Stimulated activated naive B cell treated with anti-CD40 and anti-IgM and Interleukin-4, amounts not matched to agents 10 μg/mL and 1 μg/mL and 100 μg/mL, for 72 hours (primary cell): ENCODE measurements at regions not wholly inside any gene's neighbourhood (a gene's known extent, or its start where the extent isn't known, plus 50 kb on each side); places are given as distances from the start of the nearest gene placed in this dataset.

ENCODE experiments used
- ATAC-seq, 2 donors: fragments of 150-1000 bp; cut with Tn5 transposase; replicated peaks; 2 replicates each; pipeline ENCODE4 v1.10.0; 2021; ENCODE audit warnings: moderate library complexity in 1 of 2
- DNase-seq: peaks from one replicate; pipeline ENCODE4 v3.0.0; 2021
- H3K27ac Mint-ChIP-seq: one replicate; pipeline ENCODE4 v1.8.0; 2022; ENCODE audit warnings: mild to moderate bottlenecking, mixed read lengths
- H3K27me3 Mint-ChIP-seq, 2 donors: one replicate each; pipeline ENCODE4 v1.8.0; 2022; ENCODE audit warnings: mixed read lengths in 2 of 2
- H3K36me3 Mint-ChIP-seq, 2 donors: one replicate each; pipeline ENCODE4 v1.8.0; 2022; ENCODE audit warnings: mixed read lengths in 2 of 2, mild to moderate bottlenecking in 1 of 2
- H3K4me1 Mint-ChIP-seq, 2 donors: one replicate each; pipeline ENCODE4 v1.8.0; 2022; ENCODE audit warnings: mixed read lengths in 2 of 2, mild to moderate bottlenecking in 1 of 2
- H3K4me3 Mint-ChIP-seq, 2 donors: one replicate each; pipeline ENCODE4 v1.8.0; 2022; ENCODE audit warnings: mild to moderate bottlenecking in 2 of 2, mixed read lengths in 2 of 2, moderate library complexity in 1 of 2
- H3K9me3 Mint-ChIP-seq, 2 donors: one replicate each; pipeline ENCODE4 v1.8.0; 2022; ENCODE audit warnings: mixed read lengths in 2 of 2, mild to moderate bottlenecking in 1 of 2

DNA sequence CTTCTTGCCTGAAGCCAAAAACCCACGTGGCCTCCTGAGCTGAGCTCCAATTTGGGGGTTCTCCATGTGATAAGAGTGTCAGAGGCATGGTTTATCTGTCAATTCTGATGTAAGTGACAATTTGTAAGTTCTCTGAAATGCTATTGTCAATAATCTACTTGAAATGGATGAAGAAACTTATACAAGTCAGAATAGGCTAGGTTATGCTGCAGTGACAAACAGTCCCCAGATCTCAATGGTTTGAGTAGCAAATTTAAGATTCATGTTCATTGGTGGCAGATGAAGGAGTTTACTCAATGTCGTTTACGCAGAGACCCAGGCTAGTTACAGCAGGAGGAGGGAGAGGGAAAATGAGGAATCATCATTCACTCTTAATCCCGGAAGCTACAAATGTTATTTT is 352.4 kb downstream of the KIF16B start:
- peaks cover 3 to 7% of the 10 kb centered on the region in 2 donors for H3K36me3 Mint-ChIP-seq
- peaks cover 4 to 7% of the 10 kb centered on the region in 2 donors for H3K9me3 Mint-ChIP-seq
- no peak overlapping the region for H3K4me3 Mint-ChIP-seq
- H3K27ac Mint-ChIP-seq = no peak overlapping the region
- ATAC-seq (no peak), DNase-seq (no peak)
- H3K27me3 Mint-ChIP-seq = no peaks in the 10 kb centered on the region
- peaks cover 16 to 20% of the 10 kb centered on the region in 2 donors for H3K4me1 Mint-ChIP-seq

DNA sequence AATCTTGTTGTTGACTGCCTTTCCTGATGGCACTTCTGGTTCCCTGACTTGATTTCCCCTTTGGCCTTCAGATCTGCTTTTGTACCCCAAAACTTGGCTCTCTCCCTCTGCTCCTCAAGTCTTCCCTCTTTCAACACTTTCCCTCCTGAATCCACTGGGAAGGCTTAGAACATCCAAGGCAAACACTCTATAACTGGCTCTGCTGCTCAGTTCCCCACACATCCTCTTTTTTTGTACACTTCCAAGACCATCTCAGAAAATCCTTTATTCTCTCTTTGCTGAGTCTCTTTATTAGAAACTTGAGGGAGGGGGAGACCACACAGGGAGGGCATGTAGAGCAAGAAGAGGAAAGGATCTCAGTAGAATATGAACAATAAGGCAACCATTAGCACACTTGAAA is 354.1 kb downstream of the KIF16B start:
- DNase-seq = no peak
- Mint-ChIP-seq H3K27me3 (no peaks in the 10 kb centered on the region), H3K4me1 (peaks cover 18 to 31% of the 10 kb centered on the region in 2 donors), H3K27ac (no peak overlapping the region), H3K9me3 (peaks cover 4 to 7% of the 10 kb centered on the region in 2 donors), H3K36me3 (peaks cover 3 to 10% of the 10 kb centered on the region in 2 donors), H3K4me3 (no peak overlapping the region)
- no peak for ATAC-seq

DNA sequence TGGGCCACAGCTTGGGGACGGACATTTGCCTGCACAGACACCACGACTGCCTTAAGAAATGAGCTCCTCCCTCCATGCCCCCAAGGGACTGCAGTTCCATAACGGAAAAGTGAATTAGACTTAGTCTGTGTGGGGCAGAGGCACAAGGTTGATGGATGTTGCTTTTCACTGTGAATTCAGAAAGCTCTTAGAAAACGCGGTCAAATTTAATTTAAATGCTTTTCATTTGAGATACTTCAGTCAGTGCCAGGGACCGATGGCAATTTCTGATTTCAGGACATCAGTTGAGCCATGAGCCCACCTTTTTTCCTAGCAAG is 356.4 kb downstream of the KIF16B start:
- Mint-ChIP-seq H3K27ac (no peak overlapping the region), H3K4me3 (no peak overlapping the region), H3K36me3 (peaks cover 3 to 11% of the 10 kb centered on the region in 2 donors)

DNA sequence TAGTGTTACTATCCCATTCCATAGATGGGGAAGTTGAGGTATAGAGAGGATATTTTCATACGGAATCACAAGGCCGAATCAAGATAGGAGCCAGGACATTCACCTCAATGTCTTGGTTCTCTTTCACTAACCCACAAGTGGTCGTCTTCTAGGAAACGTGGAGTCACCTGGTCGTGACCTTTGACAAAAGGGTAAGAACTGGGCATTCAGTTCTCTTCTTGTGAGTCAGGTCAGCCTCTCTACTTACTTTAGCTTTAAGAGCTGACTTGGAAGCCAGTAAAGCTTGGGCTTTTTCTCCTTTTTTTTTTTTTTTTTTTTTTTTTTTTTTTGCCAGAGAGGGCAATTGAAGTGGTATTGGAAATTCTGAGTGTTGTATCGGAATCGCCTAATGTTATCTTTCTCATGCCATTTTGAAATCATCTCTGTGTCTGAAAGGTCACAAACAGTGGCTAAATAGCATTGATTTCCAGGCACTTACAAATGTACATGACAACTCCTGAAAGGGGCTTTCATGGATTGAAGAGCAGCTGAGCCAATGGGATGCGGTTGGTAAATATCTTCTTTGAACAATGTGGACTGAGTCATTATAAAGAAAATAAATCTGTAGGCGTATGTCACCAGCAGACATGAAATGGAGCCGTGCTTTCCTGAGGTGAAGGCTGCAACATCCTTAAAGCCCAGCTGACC is 356.9 kb downstream of the KIF16B start:
- peaks cover 24 to 38% of the 10 kb centered on the region in 2 donors for H3K4me1 Mint-ChIP-seq
- H3K36me3 Mint-ChIP-seq = peaks cover 3 to 14% of the 10 kb centered on the region in 2 donors
- H3K9me3 Mint-ChIP-seq = peaks cover 4 to 9% of the 10 kb centered on the region in 2 donors
- no peak for DNase-seq
- no peaks in the 10 kb centered on the region for H3K27me3 Mint-ChIP-seq
- H3K27ac Mint-ChIP-seq = no peak overlapping the region
- ATAC-seq = peak; percentile 65 to 72
- H3K4me3 Mint-ChIP-seq = no peak overlapping the region

More for the DNA sequence above, 356.4 kb downstream of the KIF16B start:
- peaks cover 20 to 34% of the 10 kb centered on the region in 2 donors for H3K4me1 Mint-ChIP-seq
- no peak for ATAC-seq
- DNase-seq = no peak
- H3K9me3 Mint-ChIP-seq = peaks cover 4 to 7% of the 10 kb centered on the region in 2 donors
- no peaks in the 10 kb centered on the region for H3K27me3 Mint-ChIP-seq

DNA sequence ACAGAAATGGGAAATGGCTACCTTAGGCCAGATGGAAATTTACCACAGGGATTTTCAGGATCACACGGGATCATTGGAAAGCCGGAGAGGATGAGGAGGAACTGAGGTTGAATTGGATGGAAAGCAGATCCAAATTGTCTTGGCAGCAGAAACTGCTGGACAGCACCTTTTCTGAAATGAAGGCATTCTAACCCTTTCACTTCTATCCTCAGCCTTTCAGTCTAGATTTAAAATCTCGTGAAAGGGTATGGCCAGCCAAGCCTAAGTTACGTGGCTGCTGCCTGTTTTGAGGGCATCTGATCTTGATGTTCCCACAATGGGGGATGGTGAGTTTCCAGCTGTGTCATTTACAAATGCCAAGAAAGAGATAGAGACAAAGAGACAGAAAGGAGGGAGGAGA is 358.2 kb downstream of the KIF16B start:
- Mint-ChIP-seq H3K27me3 (no peaks in the 10 kb centered on the region), H3K9me3 (peaks cover 0 to 6% of the 10 kb centered on the region in 2 donors), H3K27ac (no peak overlapping the region), H3K4me1 (peaks cover 24 to 38% of the 10 kb centered on the region in 2 donors), H3K4me3 (no peak overlapping the region), H3K36me3 (peaks cover 0 to 11% of the 10 kb centered on the region in 2 donors)
- ATAC-seq = no peak
- no peak for DNase-seq

DNA sequence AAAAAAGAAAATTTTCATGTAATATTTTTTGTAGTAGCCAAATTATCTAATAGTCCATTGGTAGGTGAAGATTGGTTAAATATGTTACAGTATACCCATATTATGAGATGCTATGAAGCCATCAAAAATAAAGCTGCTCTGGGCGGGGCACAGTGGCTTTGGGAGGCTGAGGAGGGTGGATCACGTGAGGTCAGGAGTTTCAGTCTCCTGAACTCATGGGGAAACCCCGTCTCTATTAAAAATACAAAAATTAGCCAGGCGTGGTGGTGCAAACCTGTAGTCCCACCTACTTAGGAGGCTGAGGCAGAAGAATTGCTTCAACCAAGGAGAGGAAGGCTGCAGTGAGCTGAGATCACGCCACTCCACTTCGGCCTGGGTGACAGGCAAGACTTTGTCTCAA is 360.5 kb downstream of the KIF16B start:
- DNase-seq = peak; percentile 9
- Mint-ChIP-seq H3K27me3 (no peaks in the 10 kb centered on the region), H3K4me3 (no peak overlapping the region), H3K4me1 (peaks cover 16 to 34% of the 10 kb centered on the region in 2 donors), H3K36me3 (peaks cover 0 to 7% of the 10 kb centered on the region in 2 donors), H3K27ac (no peak overlapping the region), H3K9me3 (peaks cover 0 to 2% of the 10 kb centered on the region in 2 donors)
- peak; percentile 66 to 76 for ATAC-seq

DNA sequence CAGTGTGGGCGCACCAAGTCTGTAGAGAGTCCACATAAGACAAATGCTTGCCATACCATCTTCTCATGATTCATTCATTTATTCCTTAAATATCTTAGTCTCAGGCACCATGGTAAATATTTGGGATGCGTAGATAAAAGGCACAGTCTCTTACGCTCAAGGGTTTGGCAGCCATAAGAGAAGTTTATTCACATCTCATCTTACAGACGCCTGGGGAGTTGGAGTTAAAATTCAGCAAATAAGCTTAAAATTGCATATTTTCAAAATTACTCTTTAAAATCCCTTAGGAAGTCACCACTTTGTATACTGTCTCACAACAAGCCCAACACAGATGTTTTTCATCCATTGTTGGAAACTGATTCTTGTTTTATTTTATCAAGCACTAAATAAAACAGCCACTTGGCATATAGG is 363.3 kb downstream of the KIF16B start:
- H3K27me3 Mint-ChIP-seq = no peaks in the 10 kb centered on the region
- H3K4me1 Mint-ChIP-seq = peaks cover 27 to 43% of the 10 kb centered on the region in 2 donors
- ATAC-seq = no peak
- peaks cover 0 to 2% of the 10 kb centered on the region in 2 donors for H3K9me3 Mint-ChIP-seq
- H3K27ac Mint-ChIP-seq = no peak overlapping the region
- H3K36me3 Mint-ChIP-seq = peaks cover 0 to 4% of the 10 kb centered on the region in 2 donors
- H3K4me3 Mint-ChIP-seq = no peak overlapping the region
- no peak for DNase-seq

DNA sequence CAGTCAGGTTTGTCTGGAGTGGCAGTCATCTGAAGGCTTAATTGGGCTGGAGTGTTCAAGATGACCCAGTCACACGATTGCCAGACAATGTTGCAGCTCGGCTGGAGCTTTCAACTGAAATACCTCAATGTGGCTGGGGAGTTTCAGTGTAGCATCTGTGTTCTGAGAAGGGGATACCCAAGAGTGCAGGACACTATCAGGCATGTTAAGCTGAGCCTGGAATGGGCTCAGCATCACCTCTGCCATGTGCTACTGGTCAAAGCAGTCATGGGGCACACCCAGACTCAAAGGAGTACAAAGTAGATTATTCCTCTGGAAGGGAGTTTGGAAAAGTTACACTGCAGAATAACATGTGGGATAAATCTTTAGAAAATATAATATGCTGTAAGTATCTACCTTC is 363.9 kb downstream of the KIF16B start:
- H3K9me3 Mint-ChIP-seq = peaks cover 0 to 2% of the 10 kb centered on the region in 2 donors
- DNase-seq = no peak
- no peak overlapping the region for H3K4me3 Mint-ChIP-seq
- no peaks in the 10 kb centered on the region for H3K27me3 Mint-ChIP-seq
- no peak overlapping the region for H3K27ac Mint-ChIP-seq
- ATAC-seq = peak in 1 of 2 donors; percentile 20
- H3K36me3 Mint-ChIP-seq = peaks cover 0 to 4% of the 10 kb centered on the region in 2 donors
- peaks cover 27 to 39% of the 10 kb centered on the region in 2 donors for H3K4me1 Mint-ChIP-seq

DNA sequence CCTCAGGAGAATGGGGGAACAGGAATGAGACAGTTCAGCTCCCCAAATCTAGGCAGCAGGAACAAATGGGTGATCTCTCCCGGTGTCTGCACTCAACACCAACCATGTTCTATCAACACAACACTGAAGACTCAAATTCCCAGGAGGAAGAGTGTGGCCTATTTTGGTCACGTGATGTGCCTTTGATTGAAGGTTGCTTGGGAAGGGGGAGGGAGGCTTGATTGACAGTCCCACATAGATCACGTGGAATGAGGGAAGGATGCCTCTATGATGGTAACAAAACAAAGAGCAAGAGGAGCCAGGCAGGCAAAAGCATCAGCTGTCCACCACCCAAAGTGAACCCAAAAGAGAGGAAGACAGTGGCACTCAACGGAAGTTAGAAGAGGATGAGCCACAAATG is 364.8 kb downstream of the KIF16B start:
- Mint-ChIP-seq H3K27me3 (no peaks in the 10 kb centered on the region), H3K4me3 (no peak overlapping the region)

DNA sequence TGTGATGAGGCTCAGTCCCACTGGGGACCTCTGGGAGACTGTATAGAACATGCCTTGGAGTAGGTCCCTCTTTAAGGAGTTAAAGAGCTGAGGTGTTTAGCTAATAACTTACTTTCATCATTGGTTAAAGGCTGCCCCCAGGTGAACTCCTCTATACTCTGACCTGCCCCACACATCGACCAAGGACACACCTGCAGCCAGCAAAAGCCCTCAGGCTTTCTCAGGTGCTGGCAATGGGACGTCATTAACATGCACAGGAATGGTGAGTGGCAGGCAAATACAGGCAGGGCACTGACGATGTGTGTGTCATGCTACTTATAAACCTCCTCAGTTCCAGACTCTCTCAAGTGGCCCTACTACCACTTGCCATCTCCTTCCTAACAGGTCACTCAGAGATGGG is 366.4 kb downstream of the KIF16B start:
- no peak for DNase-seq
- Mint-ChIP-seq H3K36me3 (peaks cover 0 to 3% of the 10 kb centered on the region in 2 donors), H3K4me3 (no peak overlapping the region), H3K4me1 (peaks cover 31 to 47% of the 10 kb centered on the region in 2 donors), H3K9me3 (peaks cover 0 to 9% of the 10 kb centered on the region in 2 donors), H3K27ac (peak overlapping the region; percentile 7), H3K27me3 (no peaks in the 10 kb centered on the region)
- ATAC-seq = peak; percentile 30 to 64

More for the DNA sequence above, 364.8 kb downstream of the KIF16B start:
- DNase-seq (no peak), ATAC-seq (no peak)
- peaks cover 0 to 4% of the 10 kb centered on the region in 2 donors for H3K36me3 Mint-ChIP-seq
- no peak overlapping the region for H3K27ac Mint-ChIP-seq
- peaks cover 0 to 5% of the 10 kb centered on the region in 2 donors for H3K9me3 Mint-ChIP-seq
- peaks cover 28 to 40% of the 10 kb centered on the region in 2 donors for H3K4me1 Mint-ChIP-seq

DNA sequence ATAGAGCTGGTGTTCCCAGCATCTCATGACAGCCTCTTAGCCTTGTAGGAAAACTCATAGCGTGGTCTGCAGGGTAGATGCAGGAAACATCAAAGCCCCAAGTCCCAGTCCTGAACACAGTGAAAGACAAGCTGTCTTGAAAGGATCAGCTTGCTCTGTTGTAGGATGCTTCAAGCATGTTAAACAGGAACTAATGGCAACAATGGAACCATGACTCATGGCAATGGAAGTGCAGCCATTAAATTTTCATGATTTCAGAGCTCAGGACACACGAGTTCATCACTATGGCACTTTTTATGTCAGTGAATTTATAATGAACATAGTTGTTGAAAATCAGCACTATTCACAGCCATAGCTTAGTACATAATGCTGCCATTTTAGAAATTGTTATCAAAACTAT is 367.7 kb downstream of the KIF16B start:
- Mint-ChIP-seq H3K27ac (no peak overlapping the region), H3K27me3 (no peaks in the 10 kb centered on the region), H3K36me3 (peaks cover 0 to 3% of the 10 kb centered on the region in 2 donors), H3K9me3 (peaks cover 5 to 11% of the 10 kb centered on the region in 2 donors), H3K4me3 (no peak overlapping the region), H3K4me1 (peaks cover 30 to 50% of the 10 kb centered on the region in 2 donors)
- no peak for DNase-seq
- no peak for ATAC-seq

DNA sequence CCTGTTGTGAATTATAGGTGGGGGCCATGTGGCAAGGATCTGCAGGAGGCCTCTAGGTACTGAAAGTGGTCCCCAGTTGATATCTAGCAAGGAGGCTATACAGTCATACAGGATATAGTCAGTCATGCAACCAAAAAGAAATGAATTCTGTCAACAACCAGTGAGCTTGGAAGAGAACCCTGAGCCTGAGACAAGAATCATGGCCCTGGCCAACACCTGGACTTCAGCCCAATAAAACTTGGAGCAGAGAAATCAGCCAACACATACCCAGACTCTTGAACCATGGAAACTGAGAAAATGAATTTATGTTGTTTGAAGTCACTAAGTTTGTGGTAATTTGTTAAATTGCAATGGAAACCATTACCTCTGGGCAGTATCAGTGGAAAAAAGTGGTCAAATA is 370.2 kb downstream of the KIF16B start:
- Mint-ChIP-seq H3K4me3 (no peak overlapping the region), H3K9me3 (peaks cover 5 to 14% of the 10 kb centered on the region in 2 donors), H3K4me1 (peaks cover 26 to 45% of the 10 kb centered on the region in 2 donors), H3K27me3 (no peaks in the 10 kb centered on the region), H3K36me3 (peaks cover 3 to 5% of the 10 kb centered on the region in 2 donors), H3K27ac (peak overlapping the region; percentile 20)
- DNase-seq (no peak), ATAC-seq (peak; percentile 33 to 57)

DNA sequence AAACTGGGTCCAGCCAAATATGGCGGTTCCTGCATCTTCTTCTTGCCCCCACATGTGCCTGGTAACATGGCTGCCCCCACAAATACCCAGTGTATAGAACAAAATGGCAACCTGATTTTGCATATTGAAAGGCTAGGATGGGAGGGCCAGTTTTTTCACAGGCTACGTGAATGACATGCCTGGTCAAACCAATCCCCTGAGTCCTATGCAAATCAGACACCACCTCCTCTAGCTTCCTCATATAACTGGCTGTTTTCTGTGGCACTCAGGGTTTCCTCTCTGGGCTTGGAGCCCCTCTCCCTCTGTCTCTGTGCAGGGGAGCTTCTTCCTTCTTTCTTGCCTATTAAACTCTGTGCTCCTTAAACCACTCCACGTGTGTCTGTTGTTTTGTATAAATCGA is 372.1 kb downstream of the KIF16B start:
- no peak overlapping the region for H3K4me3 Mint-ChIP-seq
- DNase-seq (no peak), ATAC-seq (no peak)
- H3K27ac Mint-ChIP-seq = no peak overlapping the region
- peaks cover 5 to 14% of the 10 kb centered on the region in 2 donors for H3K9me3 Mint-ChIP-seq
- H3K4me1 Mint-ChIP-seq = peaks cover 13 to 32% of the 10 kb centered on the region in 2 donors
- peaks cover 3 to 5% of the 10 kb centered on the region in 2 donors for H3K36me3 Mint-ChIP-seq
- no peaks in the 10 kb centered on the region for H3K27me3 Mint-ChIP-seq

DNA sequence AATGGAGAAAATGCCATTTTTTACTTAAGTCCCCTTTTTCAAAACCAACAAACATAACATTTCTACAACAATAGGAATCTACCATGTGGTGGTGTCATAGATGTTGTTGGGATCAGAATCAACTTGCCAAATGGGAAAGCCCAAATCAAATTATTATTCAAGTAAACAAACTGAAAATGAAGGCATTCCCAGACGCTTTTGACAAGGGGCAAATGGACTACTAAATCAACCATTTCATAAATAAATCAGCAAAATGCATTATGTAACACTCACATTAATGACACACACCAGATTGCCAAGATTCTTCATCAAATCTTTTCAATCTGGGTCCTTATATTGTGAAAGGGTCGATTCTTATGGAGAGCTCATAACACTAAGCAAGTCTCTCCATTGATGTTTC is 375.6 kb downstream of the KIF16B start:
- Mint-ChIP-seq H3K36me3 (peaks cover 5 to 6% of the 10 kb centered on the region in 2 donors), H3K27me3 (no peaks in the 10 kb centered on the region), H3K4me1 (peaks cover 2 to 22% of the 10 kb centered on the region in 2 donors), H3K27ac (no peak overlapping the region), H3K4me3 (no peak overlapping the region), H3K9me3 (peaks cover 7 to 9% of the 10 kb centered on the region in 2 donors)
- ATAC-seq = no peak
- no peak for DNase-seq

DNA sequence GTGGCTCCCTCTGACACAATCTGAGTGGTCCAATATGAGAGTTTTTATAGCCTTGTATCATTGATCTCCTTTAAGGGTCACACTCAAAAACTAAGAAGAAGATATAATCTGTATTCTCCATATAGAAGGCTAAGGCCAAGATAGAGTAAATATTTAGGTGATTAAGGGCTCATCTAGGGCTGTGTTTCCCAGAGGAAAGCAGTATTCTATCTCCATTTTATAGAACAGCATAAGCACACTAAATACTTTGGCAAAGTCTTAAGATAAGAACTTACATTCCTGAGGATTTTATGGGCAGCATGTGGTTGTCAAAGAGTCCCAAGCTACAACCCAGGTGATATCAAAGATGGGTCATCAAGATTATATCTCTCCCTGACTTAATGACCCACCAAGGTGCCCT is 377.6 kb downstream of the KIF16B start:
- Mint-ChIP-seq H3K27me3 (no peaks in the 10 kb centered on the region), H3K9me3 (peaks cover 3% of the 10 kb centered on the region in 2 donors), H3K36me3 (peaks cover 2 to 6% of the 10 kb centered on the region in 2 donors), H3K4me3 (no peak overlapping the region), H3K4me1 (peaks cover 4 to 17% of the 10 kb centered on the region in 2 donors), H3K27ac (no peak overlapping the region)
- DNase-seq (no peak), ATAC-seq (no peak)
